GM19438 (cell line): ENCODE measurements at regions not wholly inside any gene's neighbourhood (a gene's known extent, or its start where the extent isn't known, plus 50 kb on each side); places are given as distances from the start of the nearest gene placed in this dataset.
"Not testable (repeated sequence)": the region's sequence is repeated elsewhere in the genome, so short reads cannot be mapped to it uniquely, and the experiment has no call there.

Experiments used
- ATAC-seq: cut with Tn5 transposase; IDR thresholded peaks from one replicate; pipeline ENCODE4 v1.9.1; 2021; ENCODE audit warnings: low read depth; ENCODE audit not compliant: unreplicated experiment

DNA sequence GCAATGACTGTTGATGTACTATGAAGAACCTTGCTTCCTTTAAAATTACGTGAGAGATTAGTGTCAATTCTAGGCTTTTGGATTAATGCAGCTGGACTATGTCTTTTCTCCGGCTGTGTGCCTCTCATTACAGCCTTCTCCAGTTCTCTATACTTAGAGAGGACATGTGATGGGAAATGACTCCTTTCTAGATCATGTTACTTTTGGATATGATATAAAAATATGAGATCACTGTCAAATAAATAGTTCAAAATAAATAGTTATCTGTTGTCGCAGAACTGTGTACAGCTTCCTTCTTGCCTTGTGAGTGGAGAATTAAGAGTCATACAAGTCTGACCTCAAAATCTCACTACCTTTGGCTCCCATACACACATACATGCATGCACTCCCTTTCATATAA, 592.4 kb downstream of the DIPK2A start:
- ATAC-seq, result no peak

DNA sequence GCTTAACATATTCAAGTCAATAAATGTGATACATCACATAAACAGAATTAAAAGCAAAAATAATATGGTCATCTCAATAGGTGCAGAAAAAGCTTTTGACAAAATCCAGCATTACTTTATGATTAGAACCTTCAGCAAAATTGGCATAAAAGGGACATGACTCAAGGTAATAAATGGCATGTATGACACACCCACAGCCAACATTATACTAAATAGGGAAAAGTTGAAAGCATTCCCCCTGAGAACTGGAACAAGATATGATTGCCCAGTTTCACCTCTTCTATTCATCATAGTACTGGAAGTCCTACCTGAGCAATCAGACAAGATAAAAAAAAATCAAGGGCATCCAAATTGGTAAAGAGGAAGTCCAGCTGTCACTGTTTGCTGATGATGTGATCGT, 594.7 kb downstream of the DIPK2A start:
- ATAC-seq, result no peak

DNA sequence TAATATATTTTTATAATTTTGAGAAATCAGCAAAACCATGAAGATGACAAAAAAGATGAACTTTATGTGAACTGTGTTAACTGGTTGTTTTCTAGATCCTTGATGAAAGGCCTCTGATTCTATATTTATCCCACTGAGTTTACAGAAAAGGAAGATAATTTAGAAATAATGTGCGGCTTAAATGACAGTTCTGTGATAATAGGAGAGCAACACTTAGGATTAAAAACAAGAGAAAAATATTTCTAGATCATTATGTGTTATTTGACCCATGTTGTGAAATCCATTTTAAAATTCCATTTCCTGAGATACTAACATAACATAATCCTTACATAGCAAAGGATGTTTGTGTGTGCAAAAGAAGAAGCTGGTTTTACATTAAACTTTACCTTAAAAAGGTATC, 598.0 kb downstream of the DIPK2A start:
- no peak for ATAC-seq

DNA sequence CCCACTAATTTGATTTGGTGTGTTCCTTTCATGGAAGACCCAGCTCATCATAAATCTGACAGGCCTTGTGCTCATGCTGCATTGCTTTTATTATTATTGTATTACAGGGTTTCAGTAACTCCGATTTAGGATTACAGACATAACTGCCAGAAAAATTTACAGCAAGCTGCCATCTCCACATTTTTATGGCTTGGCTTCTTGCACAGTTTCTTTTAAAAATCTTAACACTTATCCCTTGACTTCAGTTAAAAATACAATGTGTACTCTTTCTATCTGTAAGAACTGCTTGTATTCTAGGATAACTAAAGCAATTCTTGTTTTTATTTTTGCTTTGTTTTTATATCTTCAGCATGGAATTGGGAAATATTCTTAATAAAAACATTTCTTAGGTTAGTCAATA, 612.2 kb downstream of the DIPK2A start:
- no peak for ATAC-seq

DNA sequence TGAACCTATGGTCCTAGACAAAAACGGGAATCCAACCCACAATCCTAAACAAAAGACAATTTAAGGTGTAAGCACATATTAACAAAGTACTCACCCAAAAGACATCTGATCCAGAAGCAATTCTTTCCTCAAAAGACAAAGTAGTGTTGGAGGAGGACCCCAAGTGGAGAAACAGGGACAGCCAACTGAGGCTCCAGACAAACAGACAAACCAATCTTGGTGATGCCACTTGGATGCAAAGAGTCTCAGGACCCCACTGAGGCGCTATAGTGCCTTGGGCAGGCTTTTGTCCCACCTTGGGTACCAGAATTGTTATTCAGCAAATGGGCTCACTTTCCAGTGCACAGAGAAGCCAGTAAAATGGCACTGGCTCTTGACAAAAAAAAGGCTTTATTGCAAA, 613.8 kb downstream of the DIPK2A start:
- ATAC-seq, result no peak

DNA sequence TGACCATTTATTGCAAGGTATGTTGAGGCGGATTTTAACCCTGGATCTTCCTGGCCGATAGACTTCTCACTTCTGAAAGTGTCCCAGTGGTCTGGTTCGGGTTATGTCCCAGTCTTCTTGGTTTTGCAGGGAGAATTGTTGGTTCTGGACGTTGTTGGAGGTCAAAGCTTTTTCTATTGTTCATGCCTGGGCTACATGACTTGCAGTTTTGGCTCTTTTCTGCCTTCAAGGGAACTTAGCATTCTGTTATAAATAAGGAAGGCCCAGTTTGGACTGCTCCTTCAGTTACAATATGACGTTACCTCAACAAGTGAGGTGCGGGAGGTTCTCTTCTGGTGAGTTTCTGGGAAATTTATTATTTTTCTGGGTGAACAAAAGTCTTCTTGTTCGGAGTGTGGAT, 614.3 kb downstream of the DIPK2A start:
- no peak for ATAC-seq

DNA sequence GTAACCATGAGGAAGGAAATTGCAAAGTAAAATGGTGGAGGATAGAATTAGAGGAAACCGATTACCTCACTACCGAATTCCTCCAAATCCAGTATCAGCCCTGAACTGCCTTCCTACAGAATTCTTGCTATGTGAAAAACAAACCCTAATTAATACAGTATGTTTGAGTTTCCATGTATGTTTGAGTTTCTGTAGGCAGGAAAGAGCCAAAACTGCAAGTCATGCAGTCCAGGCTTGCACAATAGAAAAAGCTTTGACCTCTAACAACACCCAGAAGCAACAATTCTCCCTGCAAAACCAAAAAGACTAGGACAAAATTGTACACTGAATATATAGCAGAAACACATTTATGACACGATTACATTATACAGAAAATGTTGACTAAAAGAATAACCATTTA, 614.8 kb downstream of the DIPK2A start:
- ATAC-seq, result no peak

DNA sequence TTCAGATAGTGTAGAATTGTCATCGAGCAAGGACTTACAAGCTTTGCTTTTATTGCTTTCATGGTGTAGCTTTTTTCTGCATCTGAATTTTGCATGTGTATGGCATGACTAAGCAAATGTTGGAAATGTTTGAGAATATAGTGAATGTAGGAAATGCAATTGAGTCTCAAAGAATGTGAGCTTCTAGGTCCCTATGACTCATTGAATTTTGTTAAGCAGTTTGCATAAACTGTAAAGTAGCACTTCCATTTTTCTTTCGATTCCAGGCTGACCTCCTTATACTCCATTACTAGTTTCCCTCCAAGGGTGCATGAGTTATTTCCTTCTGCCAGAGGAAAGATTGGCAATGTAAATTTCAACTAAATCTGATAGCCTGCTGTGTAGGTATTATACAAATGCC, 619.2 kb downstream of the DIPK2A start:
- no peak for ATAC-seq

DNA sequence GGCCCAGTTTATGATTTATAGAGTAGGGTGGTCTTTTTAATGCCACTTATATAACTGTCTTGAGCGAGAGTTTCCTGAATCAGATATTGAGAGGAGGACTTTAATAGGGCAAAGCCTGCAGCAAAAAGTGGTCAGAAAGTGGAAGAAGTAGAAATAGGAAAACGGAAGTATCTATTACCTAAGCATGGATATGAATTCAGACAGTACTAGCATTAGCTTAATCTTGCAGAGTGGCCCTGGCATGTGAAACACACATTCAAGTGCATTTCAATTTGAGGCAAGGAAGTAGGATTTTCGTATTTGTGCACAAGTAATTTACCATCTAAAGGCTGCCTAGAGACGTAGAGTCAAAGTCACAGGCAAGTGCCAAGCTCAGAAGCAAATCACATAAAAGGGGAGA, 622.3 kb downstream of the DIPK2A start:
- no peak for ATAC-seq

DNA sequence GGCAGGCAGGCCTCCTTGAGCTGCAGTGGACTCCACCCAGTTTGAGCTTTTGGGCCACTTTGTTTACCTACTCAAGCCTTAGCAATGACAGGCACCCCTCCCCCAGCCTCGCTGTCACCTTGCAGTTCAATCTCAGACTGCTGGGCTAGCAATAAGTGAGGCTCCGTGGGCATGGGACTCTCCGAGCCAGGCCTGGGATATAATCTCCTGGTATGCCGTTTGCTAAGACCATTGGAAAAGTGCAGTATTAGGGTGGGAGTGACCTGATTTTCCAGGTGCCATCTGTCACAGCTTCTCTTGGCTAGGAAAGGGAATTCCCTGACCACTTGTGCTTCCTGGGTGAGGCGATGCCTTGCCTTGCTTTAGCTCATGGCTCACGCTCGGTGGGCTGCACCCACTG, 648.6 kb downstream of the DIPK2A start:
- ATAC-seq, result not testable (repeated sequence)

DNA sequence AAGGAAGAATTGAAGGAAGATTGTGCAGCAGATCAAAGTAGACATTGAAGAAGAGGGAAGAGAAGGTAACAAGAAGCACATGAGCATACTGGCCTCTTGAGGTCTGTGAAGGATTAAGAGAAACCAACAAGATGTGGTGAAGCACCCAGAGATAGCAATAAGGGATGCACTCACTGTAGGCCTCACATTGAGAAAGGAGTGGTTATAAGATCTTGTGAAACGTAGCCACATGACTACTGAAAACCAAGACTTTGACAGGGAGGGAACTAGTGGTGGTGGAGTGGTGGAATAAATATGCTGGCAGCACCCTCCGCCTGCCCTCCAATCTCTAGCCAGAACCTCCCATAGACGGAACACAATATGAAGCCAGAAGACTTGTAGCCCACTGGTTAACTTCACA, 651.2 kb downstream of the DIPK2A start:
- ATAC-seq, result no peak

DNA sequence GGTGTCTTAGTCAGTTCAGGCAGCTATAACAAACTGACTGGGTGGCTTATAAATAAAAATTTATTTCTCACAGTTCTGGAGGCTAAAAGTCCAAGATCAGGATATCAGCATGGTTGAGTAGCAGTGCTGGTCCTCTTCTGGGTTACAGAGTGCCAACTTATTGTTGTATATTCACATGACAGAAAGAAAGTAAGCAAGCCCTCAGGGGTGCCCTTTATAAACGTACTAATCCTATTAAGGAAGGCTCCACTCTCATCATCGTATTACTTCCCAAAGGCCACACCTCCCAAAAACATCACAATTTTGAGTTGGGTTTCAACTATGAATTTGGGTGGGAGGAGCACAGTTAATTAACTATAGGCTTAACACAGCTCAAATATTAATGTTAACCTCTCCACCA, 653.0 kb downstream of the DIPK2A start:
- no peak for ATAC-seq

DNA sequence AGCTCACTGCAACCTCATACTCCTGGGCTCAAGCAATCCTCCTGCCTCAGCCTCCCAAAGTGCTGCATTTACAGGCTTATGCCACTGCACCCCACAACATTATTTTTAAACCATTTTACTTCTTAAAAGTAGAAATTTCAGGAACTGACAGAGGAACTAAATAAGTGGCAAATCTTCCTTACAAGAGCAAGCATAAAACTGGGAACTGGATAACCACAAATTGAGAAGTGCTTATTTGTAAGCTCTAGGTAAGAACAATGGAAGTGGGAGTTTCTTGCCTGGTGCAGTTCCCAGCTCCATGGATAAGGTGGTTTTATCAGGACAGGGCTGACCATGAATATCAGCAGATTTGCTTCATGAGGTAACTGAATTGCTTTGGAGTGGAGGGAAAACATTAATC, 655.2 kb downstream of the DIPK2A start:
- no peak for ATAC-seq

DNA sequence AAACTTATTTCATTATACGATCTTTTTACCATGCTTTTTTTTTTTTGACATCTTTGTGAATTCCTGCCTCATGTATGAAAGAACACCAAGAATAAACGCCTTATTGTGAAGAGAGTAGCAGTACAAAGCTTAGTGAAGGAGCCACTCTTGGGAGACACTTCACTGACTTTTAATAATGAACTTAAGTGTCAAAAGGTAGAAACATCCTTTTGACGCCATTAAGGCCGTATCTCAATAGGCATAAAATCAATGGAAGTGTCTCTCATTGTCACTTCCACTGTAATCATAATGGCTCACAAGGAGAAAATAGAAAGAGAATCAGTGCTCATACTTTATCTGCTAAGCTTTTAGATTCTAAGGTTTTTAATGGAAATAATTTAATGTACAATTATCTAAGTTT, 657.8 kb downstream of the DIPK2A start:
- ATAC-seq, result no peak

DNA sequence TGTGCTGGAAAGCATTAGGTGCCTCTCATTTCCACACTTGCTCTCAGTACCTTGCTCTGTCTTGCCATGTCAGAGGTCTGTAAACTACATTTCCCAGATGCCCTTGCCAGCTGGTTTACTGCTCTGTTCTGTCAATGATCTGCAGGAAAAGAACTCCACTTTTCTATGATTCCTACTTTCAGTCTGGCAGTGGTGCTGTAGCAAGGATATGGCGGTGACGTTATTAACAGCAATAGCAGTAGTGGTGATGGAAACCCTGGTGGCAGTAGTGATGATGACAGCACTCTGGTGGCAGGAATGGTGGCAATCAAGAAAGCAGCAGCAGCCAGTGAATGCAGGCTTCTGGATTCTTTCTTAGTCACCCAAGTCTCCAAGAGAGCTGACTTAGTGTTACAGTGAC, 665.2 kb downstream of the DIPK2A start:
- no peak for ATAC-seq

DNA sequence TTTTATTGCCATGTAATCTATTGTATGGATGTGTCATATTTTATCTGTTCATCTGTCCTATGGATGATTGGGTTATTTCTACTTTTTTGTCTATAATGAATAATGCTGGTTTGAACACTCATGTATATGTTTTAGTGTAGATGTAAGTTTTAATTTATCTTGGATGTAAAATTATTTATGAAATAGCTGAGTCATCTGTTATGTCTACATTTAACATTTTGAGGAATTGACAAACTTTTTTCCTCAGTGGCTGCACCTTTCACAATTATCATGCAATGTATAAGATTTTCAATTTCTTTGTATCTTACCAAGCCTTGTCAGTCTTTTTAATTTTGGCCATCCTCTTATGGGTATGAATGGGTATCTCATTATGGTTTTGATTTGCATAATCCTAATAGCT, 666.4 kb downstream of the DIPK2A start:
- ATAC-seq, result no peak

DNA sequence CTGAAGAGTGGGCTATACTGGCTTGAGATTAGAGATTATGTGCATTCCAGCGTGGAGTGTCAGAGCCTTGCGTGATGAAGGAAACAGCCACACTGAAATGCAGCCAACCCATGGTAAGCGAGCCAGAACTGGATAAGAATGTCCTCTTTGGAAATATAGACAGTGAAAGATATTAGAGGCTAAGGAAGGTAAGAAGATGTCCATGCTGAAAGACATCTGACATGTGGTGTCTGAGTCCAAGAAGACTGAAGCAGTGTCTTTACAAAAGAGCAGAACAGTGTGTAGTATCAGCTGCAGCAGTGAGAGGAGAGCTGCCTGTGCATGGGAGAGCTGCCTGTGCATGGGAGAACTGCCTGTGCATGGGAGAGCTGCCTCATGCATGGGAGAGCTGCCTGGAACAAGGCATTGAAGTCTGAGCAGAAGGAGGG, 672.2 kb downstream of the DIPK2A start:
- no peak for ATAC-seq

DNA sequence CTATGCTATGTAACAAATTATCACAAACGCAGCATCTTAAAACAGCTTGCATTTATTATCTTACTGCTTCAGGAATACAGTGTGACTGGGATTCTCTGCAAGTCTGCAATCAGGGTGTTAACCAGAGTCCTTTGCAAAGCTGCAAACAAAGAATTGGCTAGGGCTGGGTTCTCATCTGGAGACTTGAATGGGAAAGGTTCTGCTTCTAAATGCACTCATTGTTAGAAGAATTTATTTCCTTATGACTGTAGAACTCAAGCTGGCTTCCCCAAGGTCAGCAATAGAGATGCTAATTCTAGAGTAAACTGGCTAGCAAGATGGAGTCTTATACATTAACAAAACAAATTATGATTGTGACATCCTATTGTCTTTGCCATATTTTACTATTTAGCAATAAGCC, 673.7 kb downstream of the DIPK2A start:
- ATAC-seq, result no peak

DNA sequence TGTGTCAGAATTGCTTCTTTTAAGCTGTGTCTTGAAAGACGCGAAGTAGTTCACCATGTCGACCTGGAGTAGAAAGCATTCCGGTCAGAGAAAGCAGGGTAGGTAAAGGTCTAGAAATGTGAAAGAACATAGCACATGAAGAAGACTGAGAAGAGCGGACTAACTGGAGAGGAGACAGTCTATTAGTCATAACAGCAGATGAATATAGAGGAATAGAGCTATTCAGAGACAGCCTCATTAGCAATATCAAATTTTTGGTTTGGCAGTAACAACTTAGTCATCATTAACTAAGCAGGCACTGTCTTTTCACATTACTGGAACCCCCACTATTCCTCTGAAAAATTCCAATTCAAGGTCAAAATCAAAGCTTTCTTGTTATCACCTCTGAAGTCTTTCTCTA, 678.8 kb downstream of the DIPK2A start:
- no peak for ATAC-seq

DNA sequence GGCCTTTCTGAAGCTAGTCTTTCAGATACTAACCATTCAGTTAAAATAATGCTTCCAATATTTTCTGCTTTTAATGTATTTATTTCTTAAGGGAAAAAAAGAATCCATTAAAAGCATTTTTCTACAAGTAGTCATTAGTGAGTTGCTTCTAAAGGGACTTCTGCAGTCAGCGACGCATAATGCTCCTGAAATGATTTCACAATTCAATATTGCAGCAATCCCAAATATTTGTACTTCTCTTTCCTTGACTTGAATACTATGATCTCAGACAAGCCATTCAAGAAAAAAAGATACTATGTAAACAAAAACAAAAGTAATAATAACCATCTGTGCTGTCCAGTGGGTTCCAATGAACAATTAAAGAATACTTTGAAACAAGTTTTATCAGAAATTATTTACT, 681.0 kb downstream of the DIPK2A start:
- no peak for ATAC-seq

DNA sequence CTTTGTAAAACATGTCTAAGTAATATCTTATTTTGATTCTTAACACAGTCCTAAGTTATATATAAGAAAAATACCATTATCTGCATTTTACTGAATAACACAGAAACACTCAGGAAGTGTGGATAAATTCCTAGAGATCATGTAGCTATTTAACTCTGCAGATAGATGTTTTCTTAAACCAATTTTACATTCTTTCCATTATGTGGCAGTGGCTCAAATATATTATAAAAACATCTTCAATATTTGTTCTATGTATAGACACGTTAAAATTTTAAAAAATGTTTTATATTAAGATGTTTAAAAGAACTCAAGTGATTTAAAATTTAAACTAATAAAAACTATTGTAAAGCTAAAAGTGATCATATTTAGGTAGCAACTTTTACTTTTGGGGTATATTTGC, 683.8 kb downstream of the DIPK2A start:
- no peak for ATAC-seq

DNA sequence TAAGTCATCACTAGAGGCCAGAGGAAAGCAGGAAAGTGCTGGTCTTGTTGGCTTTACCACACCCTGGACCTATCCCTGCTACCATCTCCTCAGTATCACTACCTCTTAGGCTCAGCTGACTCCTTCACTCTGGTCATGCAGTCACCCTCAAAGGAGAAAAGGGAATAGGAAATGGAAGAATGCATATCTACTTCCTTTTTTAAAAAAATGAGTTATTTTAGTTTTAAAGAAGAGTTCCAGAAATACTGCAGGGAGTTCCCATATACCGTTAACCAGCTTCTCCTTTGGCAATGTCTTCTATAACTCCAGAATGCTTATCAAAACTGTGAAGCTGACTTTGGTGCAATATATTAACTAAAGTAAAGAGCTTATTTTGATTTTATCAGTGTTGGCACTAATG, 688.6 kb downstream of the DIPK2A start:
- no peak for ATAC-seq

DNA sequence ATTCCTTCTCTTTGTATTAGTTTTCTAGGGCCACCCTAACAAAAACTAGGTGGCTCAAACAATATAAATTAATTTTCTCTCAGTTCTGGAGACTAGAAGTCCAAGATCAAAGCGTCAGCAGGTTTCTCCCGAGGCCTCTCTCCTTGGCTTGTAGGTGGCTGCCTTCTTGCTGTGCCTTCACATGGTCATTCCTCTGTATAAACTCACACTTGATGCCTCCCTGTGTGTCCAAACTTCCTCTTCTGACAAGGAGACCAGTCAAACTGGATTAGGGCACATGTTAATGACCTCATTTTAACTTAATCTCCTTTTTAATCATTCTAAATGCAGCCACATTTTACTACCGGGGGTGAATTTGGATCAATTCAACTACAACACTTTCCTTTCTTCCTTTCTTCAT, 691.1 kb downstream of the DIPK2A start:
- no peak for ATAC-seq
